ENCODE measurements at regions not wholly inside any gene's neighbourhood (a gene's known extent, or its start where the extent isn't known, plus 50 kb on each side); places are given as distances from the start of the nearest gene placed in this dataset.

DNA sequence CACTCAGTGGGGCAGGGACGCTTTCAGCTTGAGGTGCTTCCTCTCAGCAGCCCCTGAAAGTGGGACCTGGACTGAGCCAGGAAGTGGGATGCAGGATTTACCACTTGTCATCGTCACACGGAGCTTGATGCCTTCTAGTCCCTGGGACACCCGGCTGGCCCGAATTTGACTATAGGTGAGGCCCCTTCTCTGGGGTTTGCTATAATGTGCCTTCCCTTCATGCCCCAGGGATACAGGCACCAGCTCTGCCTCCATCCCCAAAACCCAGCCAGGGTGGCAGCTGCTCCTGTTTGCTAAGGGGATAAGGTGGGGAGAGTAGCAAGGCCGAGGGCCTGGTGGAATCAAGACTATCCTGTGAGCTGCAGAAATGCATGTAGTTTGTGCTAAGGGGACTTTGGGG, 235.0 kb downstream of the GLRX3 start:
- DNase-seq (ENCODE audit: low spot score): no peak

DNA sequence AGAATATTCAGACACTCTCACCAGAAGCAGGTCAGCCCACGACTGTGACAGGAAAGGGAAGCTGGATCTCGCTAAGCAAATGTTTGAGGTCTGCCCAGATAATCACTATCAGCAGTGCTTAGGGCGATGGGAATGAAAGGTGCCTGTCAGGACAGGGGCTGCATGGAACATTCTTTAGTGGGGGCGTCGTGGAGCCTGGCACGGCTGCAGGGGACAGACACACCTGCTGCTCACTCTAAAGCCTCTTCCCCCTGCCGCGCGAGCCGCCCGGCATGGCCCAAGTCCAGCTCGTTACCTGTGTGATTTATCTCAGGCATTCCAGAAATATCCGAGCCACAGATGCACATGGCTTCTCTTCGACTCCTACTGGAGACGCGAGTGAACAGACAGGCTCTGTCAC, 235.5 kb downstream of the GLRX3 start:
- no peak for DNase-seq (ENCODE audit: low spot score)

DNA sequence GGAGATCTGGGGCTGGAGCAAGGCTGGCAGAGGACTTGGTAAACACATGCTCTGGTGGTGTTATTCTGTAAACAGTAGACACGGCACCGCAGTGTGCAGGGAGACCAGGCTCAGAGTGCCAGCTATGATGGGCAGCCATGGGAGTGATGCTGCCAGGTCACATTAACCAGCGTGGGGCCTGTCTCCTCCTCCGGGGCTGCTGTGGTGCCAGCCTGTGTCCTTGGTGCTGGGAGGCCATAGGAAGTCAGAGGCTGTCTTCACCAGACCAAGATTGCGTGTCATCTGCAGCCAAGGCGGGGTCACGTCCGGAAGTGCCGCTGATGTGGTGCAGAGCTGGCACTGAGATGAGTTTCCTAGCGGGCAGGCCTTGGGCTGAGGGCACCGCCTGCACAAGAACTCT, 236.0 kb downstream of the GLRX3 start:
- DNase-seq (ENCODE audit: low spot score): no peak

DNA sequence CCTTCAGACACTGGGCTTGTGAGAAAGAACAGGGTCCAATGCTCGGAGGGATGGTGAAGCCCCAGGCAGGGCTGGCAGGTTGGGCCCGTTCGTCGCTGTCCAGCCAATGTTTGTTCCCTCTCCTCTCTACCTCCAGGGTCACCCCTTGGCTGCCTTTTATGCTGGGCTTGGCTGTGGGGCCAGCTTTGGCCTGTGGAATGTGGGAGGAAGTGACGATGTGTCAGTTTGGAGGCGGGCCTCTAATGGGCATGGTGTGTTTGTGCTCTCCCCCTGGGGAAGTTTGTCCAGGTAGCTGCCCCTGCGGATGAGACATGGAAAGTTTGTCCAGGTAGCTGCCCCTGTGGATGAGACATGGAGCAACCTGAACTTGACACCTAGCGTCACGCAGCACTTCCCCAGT, 236.7 kb downstream of the GLRX3 start:
- DNase-seq (ENCODE audit: low spot score): no peak

DNA sequence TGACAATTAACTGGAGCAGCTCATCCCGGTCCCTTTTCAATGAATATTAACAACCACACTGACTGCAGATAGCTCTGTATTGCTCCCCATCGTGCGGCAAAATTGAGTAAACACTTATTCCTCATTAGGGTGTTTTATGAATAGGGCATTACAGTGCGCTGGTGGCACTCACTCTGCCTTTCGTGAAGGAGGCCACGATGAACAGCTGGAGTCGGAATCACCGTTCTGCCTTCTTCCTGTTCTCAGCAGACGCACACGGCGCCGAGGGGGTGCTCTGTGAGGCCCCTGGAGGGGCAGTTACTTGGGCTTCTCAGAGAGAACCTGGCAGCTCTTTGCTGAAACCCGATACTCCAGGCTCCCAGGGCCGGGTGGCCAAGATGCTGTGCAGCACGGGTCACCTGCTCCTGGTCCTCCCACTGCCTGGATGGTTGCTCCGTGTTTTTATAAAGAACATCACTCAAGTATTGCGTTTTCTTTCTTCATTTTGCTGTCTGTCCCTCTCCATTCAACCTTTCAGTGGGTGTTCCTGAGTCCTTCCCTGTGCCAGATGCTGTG, 241.9 kb downstream of the GLRX3 start:
- no peak for DNase-seq (ENCODE audit: low spot score)

DNA sequence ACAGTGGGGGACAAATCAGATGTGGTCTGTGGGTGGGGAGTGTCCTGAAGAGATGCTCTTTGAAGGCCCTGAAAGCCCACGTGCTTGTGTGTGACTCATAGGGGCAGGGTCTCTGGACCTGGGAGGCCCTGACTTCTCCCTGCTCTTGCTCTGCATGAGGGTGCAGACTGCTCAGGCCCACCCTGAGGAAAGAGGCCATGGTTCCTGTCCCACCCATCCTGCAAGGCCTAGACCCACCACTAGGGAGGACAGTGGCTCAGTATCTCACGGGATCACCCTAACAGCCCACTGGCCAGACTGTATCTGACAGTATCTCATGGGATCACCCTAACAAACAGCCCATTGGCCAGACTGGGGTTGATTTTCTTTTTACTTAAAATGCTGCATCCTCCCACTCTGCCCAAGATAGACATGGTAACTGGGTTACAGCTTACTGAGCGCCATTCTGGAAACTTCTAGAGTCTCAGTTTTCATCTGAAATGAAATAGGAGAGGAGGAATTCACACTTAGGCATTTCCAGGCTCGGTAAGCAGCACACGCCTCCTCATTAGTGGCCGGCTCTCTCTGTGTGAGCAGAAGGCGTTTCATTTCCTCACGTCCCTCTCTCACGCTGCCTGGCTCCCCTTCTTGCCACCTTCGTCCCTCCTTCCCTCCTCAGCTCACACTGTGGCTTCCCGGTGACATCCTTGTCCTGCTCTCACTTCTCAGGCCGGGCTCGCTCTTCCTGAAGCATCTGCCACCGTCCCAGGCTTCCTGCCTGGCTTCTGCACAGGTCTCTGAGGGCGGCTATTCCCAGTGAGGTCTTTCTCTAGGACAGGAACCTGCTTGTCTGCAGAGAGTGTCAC, 242.6 kb downstream of the GLRX3 start:
- no peak for DNase-seq (ENCODE audit: low spot score)

DNA sequence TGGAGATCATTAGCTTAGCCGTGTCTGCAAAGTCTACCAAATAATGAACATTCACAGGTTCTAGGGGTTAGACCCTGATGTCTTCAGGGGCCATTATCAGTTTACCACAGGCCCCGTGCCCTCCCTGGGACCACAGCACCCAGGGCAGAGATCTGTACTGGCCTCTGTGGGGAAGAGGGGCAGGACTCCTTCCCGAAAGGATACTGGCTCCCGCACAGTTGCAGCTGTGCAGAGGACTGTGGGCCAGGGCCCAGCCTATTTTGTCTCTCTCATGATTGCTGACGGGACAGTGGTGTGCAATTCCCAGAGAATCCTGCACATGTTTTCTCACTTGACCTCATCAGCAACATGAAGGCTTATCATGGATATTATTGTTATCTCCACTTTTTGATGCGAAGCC, 243.9 kb downstream of the GLRX3 start:
- no peak for DNase-seq (ENCODE audit: low spot score)

DNA sequence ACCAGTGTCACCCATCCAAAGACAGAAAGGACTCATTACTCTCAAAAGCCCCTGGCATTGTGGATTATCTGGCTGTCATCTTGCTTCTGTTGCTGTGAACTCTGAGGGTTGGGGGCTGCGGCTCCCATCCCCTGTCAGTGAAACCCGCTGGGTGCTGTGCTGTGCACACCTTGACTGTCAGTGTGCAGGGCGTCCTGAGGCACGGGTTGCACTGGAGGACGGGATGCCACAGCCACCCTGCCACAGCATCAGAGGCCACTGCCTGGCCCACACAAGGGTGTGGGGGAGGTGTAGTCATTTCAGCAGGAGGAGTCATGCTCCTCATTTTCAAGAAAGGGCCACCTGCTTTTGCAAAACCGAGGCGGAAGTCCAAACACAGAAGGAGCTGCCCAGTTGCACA, 245.8 kb downstream of the GLRX3 start:
- no peak for DNase-seq (ENCODE audit: low spot score)

DNA sequence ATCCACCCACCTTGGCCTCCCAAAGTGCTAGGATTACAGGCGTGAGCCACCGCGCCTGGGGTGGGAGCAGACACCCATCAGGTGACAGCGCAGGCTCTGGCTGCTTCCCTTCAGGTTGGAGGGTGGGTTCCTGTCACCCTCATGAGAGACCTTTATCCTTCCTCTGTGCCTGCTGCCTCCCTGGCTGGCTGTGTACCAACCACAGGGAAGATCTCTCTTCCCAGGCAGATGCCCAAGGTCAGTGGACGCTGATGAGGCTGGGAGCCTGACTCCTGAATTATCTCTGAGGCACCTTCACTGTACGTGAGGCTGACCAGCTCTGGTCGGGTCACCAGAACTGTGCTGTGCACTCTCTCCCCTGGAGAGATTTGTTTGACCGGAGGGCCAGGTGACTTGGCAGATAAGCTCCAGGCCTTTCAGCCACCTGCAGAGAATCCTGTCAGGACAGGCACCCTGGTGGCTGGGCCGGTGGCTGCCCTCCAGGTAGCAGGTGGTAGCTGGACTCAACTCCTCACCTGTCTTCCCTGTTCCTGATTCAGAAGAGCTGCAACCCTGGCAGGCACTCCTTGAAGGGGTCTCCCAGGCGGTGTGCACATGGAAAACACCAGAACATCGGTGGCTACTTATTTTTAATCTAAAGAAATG, 251.9 kb downstream of the GLRX3 start:
- no peak for DNase-seq (ENCODE audit: low spot score)

DNA sequence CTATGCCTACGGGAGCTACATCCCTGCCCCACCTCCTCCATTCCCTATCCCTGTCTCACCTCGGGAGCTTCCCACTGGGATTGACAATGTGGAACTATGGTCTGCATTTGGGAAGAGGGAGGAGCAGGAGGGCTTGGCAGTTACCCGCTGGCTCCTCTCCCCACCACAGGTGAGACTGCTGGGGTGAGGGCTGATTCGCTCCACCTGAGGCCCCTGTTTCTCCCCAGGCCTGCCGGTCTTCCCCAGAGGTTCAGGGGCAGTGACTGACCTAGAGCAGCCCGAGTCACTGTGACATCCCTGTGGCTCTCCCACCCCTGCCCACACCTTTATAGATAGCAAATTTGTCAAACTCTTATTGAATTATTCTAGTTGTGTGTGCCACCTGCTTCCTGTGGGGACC, 252.6 kb downstream of the GLRX3 start:
- DNase-seq (ENCODE audit: low spot score): no peak

DNA sequence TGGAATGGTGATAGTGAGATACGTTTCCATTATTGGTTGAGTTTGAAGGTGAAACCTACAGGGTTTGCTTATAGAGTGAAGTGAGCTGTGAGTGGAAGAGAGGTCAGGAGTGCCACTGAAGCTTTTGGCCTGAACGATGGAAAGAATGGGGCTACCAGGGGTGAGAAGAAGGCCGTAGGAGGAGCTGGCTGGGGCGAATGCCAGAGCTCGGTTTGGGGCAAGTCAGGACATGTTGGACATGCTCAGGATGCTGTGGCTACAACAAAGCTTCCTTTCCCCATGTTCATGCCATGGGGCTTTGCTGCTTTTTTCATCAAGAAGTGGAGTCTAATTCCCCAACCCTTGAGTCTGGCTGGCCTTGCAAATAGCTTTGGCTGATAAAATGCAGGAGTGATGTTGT, 253.7 kb downstream of the GLRX3 start:
- DNase-seq (ENCODE audit: low spot score): no peak

DNA sequence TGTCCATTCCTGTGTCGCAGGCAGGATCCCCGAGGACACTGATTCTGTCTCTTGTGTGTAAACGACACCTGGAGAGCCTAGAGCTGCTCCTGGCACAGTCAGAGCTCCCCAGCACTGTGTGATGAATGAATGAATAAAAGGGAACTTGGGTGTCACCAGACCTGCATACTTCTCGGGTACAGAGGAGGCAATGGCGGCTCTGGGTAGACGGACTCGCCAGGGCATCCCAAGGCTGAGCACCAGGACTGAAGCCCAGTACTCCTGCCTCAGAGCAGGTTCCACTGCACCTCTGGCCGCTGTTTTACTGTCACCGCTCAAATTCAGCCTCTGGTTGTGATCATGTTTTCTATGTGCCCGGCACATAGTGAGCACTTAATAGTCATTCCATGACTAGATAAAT, 255.8 kb downstream of the GLRX3 start:
- DNase-seq (ENCODE audit: low spot score): no peak

DNA sequence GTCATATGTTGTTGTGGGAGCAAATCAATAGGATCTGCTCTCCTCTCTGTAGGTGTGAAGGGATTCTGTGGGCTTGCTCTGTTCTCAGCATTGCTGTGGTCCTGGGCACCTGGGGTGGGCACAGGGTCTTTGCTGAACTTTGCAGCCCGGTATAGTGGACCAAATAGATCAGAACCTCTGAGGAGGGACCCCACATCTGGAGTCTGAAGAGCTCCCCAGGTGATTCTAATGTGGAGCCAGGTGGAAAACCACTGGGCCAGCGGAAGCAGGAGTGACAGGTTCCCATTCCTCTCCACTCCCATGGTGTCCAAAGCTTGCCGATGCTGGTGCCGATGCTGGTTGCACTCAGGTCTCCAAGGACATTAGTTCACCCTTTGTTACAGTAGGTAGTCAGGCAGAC, 257.2 kb downstream of the GLRX3 start:
- DNase-seq (ENCODE audit: low spot score): no peak

DNA sequence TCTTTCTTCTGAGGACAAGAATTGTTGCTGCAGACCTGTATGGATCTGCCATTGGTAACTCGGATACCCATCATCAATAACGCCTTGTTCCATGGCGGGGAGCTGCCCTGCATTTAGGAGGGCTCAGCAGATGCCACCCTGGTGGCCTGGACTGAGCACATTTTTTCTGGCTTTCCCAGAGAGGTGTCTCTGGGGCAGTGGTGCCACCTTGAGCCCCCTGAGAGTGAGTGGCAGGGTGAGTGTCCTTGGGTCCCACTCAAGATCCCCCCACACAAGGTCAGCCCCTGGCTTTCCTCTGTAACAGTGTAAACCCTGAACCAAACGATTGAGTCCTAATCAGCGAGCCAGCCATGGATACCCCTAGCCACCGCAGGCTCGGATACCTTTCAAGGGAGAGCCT, 258.6 kb downstream of the GLRX3 start:
- DNase-seq (ENCODE audit: low spot score): no peak

DNA sequence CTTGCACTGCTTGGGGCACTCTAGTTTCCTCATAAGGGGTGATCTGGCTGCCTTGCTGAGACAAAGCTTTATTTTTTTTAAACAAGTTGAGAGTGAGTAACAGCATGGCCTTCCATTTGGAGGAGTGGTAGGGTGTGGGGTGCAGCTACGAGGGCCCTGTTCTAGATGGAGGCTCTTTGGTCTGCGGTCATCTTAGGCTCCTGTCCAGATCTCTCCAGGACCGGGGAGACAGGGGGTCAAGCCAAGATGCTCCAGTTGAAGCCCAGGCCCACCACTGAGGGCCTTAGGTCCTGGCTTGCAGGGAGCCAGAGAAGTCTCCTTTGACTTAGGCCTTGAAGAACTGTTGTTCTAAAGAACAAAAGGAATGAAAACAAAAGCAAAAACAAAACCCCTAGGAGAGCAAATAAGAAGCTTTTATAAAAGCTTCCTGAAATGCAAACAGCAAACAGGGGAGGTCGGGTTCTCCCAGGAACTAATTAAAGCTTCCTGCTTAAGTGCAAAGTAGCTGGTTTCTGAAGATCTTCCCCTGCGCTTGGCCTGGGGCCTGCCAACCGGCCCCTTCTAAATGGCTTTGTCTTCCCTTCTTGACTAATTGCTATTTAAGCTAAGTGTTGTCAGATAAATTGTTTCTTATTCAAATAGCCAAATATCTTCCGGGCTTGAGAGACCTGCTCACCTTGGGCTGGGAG, 259.2 kb downstream of the GLRX3 start:
- no peak for DNase-seq (ENCODE audit: low spot score)

DNA sequence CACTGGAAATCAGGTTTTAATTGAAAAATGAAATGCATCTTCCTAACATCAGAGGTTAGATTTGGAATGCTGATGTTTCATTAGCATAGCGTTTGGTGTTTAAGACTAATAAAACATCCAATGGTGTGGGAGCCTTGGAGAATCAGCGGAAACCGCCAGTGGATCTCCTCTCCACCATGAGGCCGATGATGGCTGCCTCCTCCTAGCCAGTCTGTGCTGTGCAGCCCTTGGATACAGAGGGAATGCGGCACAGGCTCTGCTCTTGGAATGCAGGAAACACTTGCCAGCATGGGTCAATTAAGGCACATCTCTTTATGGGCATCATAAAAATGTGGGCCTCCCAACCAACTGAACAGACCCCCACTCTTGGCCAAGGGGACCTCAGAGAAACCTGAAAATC, 259.9 kb downstream of the GLRX3 start:
- DNase-seq (ENCODE audit: low spot score): no peak

DNA sequence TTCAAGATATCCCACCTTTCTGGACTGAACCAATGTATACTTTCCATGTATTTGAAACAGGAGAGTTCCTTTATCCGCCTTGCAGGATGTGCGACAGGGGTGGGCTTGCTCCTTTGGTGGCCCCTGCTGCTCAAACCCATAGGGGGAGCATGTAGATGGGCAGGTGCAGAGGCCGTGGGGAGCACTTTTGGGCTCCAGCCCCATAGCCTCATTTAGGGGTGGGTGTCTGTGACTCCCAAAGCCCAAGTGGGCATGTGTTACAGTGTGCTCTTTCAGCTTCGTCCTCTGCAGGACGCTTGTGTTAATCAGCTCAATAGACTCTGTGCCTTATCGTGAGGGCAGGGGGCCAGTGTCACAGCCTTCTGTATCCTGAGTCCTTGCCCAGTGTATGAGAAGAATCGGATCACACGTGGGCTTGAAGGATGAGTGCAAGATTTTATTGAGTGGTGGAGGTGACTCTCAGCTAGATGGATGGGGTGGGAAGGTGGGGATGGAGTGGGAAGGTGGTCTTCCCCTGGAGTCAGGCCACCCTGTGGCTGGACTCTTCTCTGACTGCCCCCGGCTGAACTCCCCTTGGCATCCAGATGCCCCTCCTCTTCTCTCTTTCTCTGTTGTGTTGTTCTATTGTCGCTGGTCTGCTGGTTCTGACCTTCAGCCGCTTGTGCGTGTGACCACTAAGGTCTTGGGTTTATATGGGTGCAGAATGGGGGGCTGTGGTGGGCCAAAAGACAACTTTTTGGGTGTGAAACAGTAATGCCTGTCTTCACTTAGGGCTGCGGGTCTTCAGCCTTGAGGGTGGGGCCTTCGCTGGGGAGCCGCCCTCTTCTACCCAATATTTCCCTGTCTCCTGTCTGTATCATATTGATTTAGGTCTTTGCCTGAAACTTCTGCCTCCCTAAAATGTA, 262.2 kb downstream of the GLRX3 start:
- DNase-seq (ENCODE audit: low spot score): no peak

DNA sequence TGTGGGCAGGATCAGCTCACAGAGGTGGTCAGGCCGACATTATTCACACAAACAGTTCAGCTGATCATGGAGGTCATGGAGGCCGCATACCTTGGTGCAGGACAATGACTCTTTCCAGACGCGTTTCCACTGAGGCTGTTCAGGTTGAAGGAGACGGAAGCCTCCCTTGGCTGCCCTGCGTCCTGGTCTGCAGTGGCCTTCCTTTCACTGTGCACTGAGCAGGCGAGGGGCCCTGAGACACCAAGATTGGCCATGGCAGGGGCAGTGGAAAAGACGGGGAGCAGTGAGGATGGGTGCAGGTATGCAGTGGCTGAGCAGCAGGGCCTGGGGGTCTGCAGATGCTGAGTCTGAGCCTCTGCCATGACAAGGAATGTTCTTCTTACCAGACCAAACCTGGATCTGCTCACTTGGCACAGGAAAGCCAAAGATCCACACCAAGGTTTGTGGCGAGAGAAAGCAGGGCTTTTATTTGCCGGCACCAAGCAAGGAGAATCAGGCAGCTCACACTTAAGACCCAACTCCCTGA, 263.3 kb downstream of the GLRX3 start:
- DNase-seq (ENCODE audit: low spot score): no peak

DNA sequence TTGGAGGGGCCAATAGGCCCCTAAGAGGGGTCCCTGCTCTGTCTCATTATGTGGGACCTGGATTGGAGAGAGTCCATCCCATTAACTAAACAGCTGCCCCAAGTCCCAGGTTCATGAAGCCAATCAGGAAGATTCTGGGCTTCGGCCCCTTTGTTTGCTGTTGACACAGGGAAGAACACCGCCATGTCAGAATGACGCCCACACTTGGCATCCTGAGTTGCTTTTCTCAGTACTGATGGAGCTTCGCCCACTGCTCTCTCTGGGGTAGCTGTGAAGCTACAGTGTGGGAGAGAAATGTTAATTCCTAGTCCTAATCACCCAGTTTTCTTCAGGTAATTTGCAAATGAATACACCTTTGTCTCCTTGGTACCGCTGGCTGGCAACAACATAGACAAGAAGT, 264.7 kb downstream of the GLRX3 start:
- DNase-seq (ENCODE audit: low spot score): no peak

DNA sequence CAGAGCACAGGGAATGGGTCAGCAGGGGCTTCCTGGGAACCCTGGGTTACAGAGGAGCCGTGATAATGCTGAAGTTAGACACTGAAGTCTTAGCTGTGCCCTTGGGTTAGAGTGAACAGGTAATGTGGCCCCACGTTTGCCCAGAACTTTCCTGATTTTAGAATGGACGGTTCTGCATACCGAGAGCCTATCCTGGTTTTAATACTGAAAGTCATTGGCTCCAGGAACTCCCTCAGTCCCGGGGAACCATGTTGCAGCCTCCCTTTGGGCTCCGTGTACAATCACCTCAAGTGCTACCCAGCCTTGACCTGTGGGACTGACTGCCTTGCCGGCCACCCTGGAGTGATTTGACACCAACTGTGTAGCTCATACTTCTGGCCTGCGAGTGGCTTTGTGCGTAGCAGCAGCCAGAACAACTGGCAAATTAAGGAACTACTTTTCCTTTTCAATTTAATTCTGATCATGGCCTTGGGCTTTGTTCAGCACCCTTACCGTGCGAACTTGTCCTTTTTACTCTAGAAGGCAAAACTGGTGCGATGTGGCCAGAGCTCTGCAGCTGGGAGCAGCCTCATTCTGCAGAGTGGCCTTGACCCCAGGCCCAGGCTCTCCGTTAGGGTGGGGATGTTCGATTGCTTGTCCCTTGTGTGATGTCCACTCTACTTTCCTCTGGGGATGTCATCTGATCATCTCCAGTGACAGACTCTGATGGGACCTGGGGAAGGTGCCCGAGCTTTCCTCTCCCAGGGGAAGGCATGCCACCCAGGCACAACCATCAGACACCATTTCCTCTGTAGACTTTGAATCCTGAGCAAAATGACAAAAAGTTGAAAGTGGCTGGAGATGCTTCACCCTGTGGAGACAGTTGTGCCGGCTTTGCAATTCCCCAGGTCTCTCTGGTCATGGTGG, 265.9 kb downstream of the GLRX3 start:
- no peak for DNase-seq (ENCODE audit: low spot score)
